T-helper 2 cell (primary cell): ENCODE measurements at regions not wholly inside any gene's neighbourhood (a gene's known extent, or its start where the extent isn't known, plus 50 kb on each side); places are given as distances from the start of the nearest gene placed in this dataset.

ENCODE experiments used
- DNase-seq, 5 experiments: peaks; one replicate each; pipeline versions ENCODE4 v3.0.0 to v3.0.0-alpha.2; 2012 to 2022

GRCh38 chr12:27179400-27180214 lies 64.5 kb upstream of the STK38L start:
- DNase-seq, result peak in 1 of 5 experiments; percentile 89

DNA sequence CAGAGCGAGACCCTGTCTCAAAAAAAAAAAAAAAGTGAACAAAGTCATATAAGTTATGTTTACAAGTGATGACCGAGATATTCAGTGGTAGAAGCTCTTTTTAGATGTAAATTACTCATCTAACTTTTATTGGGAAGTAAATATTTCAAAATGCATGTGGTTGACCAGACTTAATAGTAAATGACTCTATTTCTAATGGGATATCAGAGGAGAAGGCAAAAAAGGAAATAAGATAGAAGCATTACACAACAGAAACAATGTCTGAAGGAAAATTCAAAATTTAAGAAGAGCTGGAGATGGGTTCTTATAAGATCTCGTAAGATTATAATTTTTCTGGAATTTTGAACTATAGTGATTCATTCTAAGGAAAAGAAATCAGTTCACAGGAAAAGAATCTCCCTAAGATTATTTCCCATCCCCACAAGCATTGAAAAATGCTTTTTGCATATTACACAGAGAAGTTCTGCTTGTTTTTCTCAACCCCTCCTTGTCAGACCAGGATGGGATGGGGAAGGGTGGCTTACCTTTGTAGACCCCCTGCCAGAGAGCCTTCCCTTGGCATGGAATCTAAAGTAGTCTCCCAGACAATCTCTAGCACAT lies 63.1 kb upstream of the STK38L start:
- DNase-seq, result no peak

- no peak for DNase-seq
These were observed 60.7 kb upstream of the STK38L start for GRCh38 chr12:27183342-27183741.

GRCh38 chr12:27185234-27186021 lies 58.7 kb upstream of the STK38L start:
- peak in 2 of 5 experiments; percentile 7 to 91 for DNase-seq

DNA sequence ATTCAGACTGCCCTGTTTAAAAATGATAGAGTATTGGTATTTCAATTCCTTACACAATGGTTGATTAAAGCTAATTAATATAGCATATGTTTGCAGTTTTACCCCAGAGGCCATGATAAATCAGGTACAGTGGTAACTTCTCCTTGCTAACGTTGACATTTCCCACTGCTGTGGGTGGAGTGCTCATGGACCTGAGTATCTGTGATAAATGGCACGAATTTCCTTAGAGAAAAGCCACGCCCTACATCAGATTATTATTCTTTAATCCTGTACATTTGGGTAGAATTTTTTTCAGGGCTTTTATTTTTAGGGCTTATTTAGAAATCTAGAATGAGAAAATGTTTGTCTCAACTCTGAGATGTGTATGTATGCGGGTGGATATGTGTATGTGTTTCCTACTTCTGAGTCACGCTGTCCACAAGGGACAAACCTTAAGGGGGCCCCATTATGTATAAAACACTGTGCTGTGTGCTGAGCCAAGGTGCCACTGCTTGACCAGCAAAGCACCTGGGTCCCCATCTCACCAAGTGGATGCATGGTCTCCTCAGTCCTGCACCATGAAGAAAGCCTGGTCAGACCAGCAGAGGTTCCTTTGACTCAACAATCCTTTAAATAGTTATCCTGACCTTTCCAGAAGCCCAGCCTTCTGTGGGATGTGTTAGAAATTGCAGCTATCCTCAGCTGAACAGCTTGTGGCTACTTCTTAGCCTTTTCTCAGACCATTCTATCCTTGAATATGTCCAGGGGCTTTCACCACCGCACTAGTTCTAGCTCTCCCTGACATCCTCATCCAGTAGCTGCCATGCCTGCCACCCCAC lies 57.9 kb upstream of the STK38L start:
- DNase-seq, result no peak

DNA sequence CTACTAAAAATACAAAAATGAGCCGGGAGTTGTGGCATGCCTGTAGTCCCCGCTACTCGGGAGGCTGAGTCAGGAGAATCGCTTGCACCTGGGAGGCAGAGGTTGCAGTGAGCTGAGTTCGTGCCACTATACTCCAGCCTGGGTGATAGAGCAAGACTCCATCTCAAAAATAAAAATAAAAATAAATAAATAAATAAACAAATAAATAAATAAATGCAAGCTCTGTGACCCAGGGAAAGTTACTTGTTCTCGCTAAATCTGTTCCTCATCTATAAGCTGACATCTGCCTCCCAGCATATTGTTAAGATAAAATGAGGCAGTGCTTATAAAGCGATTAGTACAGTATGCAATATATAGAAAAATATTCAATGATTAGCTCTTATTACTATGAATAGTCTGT lies 56.4 kb upstream of the STK38L start:
- no peak for DNase-seq

- no peak for DNase-seq
These were observed 53.3 kb upstream of the STK38L start for GRCh38 chr12:27190761-27191160.

GRCh38 chr12:27191531-27191930 lies 52.6 kb upstream of the STK38L start:
- DNase-seq, result no peak

DNA sequence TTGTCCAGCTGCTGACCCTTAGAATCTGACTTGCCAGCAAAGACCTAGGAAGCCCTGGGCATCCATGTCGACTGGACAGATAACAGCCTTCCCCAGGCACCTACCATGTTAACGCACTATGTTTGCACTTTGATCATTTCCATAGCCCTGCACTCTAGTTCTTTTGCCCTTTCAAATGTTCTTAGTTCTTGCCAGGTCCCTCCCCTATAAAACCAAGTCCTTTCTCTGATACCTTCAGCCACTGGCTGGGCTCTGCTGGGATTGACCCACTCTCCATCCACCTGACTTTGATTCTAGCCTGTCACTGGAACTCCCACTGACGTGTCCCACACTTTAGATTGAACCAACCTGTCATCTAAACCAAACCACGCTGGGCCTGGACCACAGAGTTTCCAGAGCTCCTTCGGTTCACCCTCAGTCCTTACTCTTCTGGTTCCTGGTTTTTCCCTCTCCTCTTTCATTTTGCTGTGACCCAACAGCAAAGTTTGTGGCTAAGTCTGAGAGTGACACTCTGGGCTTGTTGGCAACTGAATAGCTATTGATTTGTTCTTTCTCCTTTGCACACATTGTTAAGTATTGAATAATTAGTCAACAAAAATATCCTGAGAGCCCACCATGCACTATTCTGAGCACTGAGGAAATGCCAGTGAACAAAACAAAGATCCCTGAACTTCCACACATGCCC lies 51.8 kb upstream of the STK38L start:
- no peak for DNase-seq

GRCh38 chr12:27193106-27193505 lies 51.0 kb upstream of the STK38L start:
- DNase-seq, result no peak

- DNase-seq, result no peak
These were observed 50.1 kb upstream of the STK38L start for GRCh38 chr12:27193854-27194544.
